ENCODE measurements at regions not wholly inside any gene's neighbourhood (a gene's known extent, or its start where the extent isn't known, plus 50 kb on each side); places are given as distances from the start of the nearest gene placed in this dataset.

GRCh38 chr7:33836797-33837355 is 68.5 kb upstream of the BMPER start:
- TF ChIP-seq POLR2AphosphoS5 (IDR thresholded peaks at IDR 0.05; ENCODE audit: low read depth, low read length), result no peak
- TF ChIP-seq REST (IDR thresholded peaks at IDR 0.05; ENCODE audit: insufficient read depth in 1 of 2, low read depth in 2 of 2, low read length in 2 of 2), result no peak
- no peak for TF ChIP-seq TAF1 (IDR thresholded peaks at IDR 0.05; ENCODE audit: borderline replicate concordance, insufficient read depth, low read length)
- no peak for TF ChIP-seq SIN3A (IDR thresholded peaks at IDR 0.05; ENCODE audit: borderline replicate concordance, insufficient read depth, low read length)

All from PFSK-1 (cell line).